GM13977 (cell line): ENCODE measurements at regions not wholly inside any gene's neighbourhood (a gene's known extent, or its start where the extent isn't known, plus 50 kb on each side); places are given as distances from the start of the nearest gene placed in this dataset.
"Not testable (repeated sequence)": the region's sequence is repeated elsewhere in the genome, so short reads cannot be mapped to it uniquely, and the experiment has no call there.

Experiments used
- DNase-seq: peaks from one replicate; pipeline ENCODE4 v3.0.0; 2012; ENCODE audit warnings: low spot score
- in situ Hi-C: fragments of 300-500 bp; cut with MboI; formaldehyde crosslinking; loops from one replicate; pipeline ENCODE4 v1.12.0; 2022; ENCODE audit warnings: low sequenced_read_pairs, low pct_unique_long_range_greater_than_20kb, mixed read lengths, inconsistent platforms; ENCODE audit not compliant: unreplicated experiment
- TF ChIP-seq, protein P1 (sequence below): IDR thresholded peaks from 2 replicates; pipeline ENCODE4 v1.5.1; 2012; ENCODE audit warnings: mild to moderate bottlenecking, control low read depth; ENCODE audit not compliant: insufficient read depth; ENCODE audit errors: extremely low read depth, missing control alignments

DNA sequence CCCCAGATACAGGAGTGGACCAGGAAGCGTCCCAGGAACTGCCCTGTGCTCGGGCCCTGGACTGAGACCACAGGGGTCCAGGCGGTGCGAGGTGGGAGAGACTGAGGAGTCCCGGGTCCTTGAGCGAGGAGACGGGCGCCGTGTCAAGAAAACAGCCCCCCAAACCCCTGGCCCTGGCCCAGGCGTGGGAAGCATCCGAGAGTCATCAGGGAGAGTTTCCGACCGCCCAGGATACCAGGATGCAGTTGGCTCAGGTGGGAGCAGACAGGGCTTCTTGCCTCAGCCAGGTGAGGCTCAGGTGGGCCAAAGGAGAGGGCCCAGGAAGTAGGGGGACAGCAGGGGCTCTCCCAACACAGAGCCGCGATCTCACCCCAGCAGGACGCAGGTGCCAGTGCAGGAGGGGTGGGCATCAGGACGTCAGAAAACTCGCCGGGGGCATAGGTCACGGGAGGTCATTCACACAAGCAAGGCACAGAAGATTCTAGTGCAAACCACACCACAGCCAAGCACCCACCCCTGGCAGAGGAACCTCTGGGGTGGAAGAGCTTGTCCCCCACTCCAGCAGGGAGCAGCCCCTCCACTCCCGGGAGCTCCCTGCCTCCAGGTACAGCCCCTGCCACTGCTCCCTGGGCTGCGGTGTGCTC is 102.5 kb upstream of the EIF5 start:
- in situ Hi-C loops = no loop called here
- DNase-seq = peak; percentile 17
- TF ChIP-seq, protein P1, sequence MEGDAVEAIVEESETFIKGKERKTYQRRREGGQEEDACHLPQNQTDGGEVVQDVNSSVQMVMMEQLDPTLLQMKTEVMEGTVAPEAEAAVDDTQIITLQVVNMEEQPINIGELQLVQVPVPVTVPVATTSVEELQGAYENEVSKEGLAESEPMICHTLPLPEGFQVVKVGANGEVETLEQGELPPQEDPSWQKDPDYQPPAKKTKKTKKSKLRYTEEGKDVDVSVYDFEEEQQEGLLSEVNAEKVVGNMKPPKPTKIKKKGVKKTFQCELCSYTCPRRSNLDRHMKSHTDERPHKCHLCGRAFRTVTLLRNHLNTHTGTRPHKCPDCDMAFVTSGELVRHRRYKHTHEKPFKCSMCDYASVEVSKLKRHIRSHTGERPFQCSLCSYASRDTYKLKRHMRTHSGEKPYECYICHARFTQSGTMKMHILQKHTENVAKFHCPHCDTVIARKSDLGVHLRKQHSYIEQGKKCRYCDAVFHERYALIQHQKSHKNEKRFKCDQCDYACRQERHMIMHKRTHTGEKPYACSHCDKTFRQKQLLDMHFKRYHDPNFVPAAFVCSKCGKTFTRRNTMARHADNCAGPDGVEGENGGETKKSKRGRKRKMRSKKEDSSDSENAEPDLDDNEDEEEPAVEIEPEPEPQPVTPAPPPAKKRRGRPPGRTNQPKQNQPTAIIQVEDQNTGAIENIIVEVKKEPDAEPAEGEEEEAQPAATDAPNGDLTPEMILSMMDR = no peak

DNA sequence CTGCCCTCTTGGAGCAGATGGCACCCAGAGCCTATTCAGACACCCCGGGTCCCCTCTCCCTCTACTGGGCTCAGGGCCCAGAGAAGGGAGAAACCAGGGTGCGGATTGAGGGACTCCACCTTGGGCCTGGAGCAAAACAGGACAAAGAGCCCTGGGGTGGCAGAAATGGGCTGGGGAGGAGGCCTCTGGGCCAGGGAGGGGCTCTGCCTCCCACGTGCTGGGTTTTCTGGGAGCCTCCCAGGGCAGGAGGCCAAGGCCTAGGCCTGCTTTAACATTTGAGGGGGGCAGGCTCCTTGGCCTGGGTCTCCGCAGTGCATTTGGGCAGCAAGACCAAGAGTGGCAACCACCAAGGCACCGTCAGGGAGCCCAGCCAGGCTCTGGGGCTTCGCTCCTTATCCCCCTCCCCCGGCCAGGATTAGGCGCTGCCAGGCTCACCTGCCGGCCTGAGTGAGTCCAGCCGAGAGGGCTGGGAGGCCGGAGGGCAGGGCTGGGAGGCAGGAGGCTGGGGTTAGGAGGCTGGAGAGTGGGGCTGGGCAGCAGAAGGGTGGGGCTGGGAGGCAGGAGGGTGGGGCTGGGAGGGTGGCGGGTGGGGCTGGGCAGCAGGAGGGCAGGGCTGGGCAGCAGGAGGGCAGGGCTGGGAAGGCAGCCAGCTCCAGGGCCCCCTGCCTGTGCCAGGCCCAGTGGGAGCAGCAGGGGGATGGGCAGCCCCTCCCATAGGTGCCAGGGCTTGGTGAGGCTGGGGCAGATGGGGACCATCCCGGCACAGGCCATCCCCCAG is 101.8 kb upstream of the EIF5 start:
- TF ChIP-seq, protein P1 = no peak
- DNase-seq = peak; percentile 16
- in situ Hi-C loops = no loop called here

DNA sequence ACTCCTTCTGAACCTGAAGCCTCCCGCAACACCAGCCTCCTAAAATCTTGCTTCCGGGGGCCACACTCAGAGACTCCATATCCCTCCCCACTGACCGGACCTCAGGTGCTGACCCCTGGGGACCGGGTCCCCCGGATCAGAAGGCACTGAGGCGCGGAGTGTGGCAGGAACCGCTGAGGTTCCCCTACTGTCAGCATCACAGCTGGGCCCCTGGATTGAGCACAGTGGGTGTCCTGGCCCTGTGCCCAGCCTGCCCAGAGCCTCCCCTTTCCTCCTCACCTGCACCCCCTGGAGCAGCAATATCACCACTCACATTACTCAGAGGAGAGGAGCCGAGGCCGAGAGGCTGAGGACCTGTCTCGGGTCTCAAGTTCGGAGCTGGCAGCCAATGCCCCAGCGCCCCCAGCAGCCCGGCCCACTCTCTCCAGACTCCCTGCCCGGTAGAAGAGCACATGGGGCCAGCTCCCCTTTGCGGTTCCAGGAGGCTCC is 101.2 kb upstream of the EIF5 start:
- in situ Hi-C loops = no loop called here
- TF ChIP-seq, protein P1 = no peak
- DNase-seq = no peak

DNA sequence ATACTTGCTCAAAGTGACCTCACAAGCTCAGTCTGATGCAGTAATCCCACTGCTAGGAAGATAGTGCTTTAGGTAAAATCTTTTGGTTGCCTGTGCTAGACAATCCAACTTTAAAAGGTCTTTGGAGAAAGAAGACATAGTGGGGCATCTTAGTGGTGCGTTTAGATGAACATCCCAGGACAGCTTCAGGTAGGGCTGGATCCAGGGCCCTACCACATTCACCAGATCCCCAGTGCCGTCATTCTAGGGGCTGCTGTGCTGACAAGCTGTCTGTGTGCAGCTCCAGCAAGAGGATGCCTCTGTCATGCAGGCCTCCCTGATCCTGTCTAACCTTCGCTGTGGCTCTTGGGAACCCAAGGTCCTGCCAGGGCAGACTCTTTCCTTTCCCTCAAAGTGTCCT is 100.7 kb upstream of the EIF5 start:
- TF ChIP-seq, protein P1 = no peak
- in situ Hi-C loops = no loop called here
- peak; percentile 20 for DNase-seq

DNA sequence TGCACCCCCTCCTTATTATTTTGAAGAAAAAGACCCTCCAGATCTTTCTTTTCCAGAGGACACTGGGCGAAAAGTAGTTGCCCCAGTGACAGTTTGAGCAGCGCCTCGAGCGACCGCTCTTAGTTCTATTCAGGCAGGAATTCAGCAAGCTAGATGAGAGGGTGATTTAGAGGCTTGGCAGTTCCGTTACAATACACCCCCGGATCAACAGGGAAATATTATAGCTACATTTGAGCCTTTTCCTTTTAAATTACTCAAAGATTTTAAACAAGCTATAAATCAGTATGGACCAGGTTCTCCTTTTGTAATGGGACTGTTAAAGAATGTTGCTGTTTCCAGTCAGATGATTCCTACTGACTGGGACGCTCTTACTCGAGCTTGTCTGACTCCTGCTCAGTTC is 99.2 kb upstream of the EIF5 start:
- DNase-seq, in situ Hi-C loops: not testable (repeated sequence)

DNA sequence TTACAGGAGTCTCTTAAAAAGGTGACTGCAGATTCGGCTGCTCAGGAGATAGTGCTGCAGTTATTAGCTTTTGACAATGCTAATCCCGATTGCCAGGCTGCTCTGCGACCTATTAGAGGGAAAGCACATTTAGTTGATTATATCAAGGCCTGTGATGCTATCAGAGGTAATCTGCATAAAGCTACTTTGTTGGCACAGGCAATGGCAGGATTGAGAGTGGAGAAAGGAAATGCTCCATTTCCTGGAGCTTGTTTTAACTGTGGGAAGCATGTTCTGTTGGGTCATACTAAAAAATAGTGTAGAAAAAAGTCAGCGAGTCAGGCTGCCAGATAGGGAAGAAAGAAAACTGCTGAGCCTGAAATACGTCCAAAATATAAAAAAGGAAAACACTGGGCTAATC is 98.5 kb upstream of the EIF5 start:
- in situ Hi-C loops = not testable (repeated sequence)

DNA sequence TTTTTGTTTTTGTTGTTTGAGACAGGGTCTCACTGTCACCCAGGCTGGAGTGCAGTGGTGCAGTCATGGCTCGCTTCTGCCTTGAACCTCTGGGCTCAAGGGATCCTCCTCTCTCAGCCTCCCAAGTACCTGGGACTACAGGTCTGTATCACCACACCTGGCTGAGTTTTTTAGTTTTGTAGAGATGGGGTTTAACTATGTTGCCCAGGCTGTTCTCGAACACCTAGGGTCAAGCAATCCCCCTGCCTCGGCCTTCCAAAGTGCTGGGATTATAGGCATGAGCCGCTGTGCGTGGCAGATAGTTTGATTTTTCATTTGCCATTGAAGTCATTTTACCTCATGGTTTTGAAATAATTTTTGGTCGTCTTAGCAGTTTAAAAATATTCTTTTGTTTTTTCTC is 94.3 kb upstream of the EIF5 start:
- in situ Hi-C loops = no loop called here
- DNase-seq = no peak
- TF ChIP-seq, protein P1 = no peak

More for the DNA sequence above, 98.5 kb upstream of the EIF5 start:
- DNase-seq = not testable (repeated sequence)
